Suppressor macrophage (primary cell): ENCODE measurements at regions not wholly inside any gene's neighbourhood (a gene's known extent, or its start where the extent isn't known, plus 50 kb on each side); places are given as distances from the start of the nearest gene placed in this dataset.

Experiments used
- DNase-seq, 4 experiments: peaks; one replicate each; pipeline ENCODE4 v3.0.0-alpha.2; 2020 to 2022

DNA sequence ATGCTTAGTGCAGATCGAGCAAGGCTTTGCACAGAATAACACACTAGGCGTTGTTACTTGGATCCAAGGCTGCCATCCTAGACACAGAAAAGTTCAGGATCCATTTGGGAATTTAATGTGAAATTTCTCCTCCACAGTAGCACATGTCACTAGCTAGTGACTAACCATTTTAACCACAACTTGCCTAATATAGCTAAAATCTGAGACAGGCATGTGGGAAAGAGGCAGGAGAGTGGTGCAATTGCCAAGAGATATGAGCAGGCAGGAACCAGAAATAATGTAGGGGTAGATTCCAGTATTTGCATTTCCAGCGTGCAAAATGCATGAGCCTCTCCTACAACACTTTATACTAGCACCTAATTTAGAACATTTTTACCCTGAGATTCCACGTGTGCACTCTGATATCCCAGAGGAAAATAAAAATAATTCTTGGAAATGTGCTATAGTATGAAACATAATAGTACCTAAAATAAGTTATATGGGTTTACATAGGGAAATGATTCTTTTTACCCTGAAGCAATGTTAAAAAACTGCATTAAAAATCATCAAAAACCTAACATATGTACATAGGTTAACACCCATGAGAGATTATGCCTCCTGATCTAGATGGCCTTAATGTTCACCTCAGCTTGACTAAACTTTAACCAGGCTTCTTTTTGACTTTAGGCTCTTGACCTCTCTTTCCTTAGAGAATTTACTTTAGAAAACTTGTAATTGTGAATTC, 1230.6 kb upstream of the NUDT12 start:
- no peak for DNase-seq

GRCh38 chr5:104789366-104789765, 1226.8 kb upstream of the NUDT12 start:
- no peak for DNase-seq

DNA sequence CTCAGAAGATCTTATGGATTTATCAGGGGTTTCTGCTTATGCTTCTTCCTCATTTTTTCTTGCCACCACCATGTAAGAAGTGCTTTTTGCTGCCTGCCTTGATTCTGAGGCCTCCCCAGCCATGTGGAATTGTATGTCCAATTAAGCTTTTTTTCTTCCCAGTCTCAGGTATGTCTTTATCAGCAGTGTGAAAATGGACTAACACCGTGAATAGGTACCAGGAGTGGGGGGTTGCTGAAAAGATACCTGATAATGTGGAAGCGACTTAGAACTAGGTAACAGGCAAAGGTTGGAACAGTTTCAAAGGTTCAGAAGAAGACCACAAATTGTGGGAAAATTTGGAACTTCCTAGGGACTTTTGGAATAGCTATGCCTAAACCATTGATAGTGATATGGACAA, 1222.5 kb upstream of the NUDT12 start:
- DNase-seq, result no peak

- no peak for DNase-seq
Observed at GRCh38 chr5:104774372-104774771, 1211.8 kb upstream of the NUDT12 start.

DNA sequence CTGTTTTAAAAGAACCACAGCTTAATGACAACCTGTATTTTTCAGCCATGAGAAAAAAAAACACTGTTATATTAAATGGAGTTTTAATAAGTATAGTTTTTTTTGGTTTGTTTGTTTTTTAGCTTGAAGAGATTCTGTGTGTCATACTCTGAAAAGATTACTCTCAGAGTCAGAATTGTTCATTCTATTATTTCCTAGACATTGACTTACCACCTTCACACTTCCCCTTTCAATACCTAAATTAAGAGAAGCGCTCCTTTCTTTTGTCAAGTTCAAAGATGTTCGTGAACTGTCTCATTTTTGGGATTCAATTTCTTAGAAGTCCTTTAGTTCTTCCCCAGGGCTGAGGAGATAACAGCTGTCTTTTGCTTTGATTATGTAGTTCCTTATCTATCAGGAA, 1201.6 kb upstream of the NUDT12 start:
- DNase-seq, result no peak

DNA sequence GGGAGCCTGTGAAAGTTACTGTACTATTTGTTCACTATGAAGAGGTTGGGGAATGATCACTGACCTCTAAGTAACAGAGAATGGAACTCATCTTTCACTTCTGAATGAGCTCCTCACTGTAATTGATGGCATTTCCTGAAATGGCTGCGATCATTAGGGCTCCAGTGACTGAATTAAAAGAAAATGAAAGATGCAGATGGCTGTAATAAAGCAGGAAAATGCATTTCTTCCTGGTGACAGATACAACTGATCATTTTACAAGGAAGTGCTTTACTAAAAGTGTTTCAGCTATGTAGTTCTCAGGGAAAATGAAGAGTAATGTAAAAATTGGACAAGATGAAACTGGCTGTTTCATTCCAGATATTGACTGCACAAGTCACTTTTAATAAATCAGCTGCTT, 1200.6 kb upstream of the NUDT12 start:
- no peak for DNase-seq

- no peak for DNase-seq
Observed at GRCh38 chr5:104757915-104758314, 1195.3 kb upstream of the NUDT12 start.

GRCh38 chr5:104755806-104756205, 1193.2 kb upstream of the NUDT12 start:
- DNase-seq, result no peak

- DNase-seq, result no peak
Observed at GRCh38 chr5:104754311-104754995, 1191.9 kb upstream of the NUDT12 start.

GRCh38 chr5:104751969-104752368, 1189.4 kb upstream of the NUDT12 start:
- DNase-seq, result no peak

GRCh38 chr5:104739905-104740304, 1177.3 kb upstream of the NUDT12 start:
- no peak for DNase-seq

- DNase-seq, result no peak
Observed at GRCh38 chr5:104739503-104739902, 1176.9 kb upstream of the NUDT12 start.

DNA sequence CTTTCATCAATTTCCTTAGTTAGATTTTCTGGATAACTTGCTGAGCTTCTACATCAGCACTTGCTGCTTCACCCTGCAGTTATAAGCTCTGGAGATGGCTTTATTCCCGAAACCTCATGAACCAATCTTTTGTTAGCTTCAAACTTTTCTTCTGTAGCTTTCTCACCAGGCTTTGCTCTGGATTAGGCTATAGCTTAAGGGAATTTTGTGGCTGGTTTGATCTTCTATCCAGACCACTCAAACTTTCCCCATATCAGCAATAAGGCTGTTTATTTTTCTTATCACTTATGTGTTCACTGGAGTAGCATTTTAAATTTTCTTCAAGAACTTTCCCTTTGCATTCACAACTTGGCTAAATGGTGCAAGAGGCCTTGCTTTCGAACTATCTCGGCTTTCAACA, 1173.5 kb upstream of the NUDT12 start:
- DNase-seq, result no peak

DNA sequence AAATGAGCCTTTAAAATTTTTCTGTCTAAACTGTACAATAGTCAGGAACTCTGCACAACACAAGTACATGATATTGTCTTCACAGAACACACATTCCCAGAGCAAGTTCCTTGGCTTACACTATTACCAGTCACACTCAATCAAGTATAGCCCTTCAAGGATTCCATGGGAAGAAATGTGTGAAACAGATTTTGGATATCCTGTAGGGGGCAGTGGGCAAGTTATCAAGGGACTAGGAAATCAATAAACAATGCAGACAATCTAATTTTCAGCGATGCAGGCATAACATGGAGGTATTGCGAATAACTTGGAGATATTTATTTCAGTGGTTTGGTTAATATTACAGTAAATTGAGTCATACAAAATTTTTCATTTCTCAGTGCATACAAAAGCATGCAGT, 1171.5 kb upstream of the NUDT12 start:
- DNase-seq, result no peak

- no peak for DNase-seq
Observed at GRCh38 chr5:104733063-104733669, 1170.6 kb upstream of the NUDT12 start.

DNA sequence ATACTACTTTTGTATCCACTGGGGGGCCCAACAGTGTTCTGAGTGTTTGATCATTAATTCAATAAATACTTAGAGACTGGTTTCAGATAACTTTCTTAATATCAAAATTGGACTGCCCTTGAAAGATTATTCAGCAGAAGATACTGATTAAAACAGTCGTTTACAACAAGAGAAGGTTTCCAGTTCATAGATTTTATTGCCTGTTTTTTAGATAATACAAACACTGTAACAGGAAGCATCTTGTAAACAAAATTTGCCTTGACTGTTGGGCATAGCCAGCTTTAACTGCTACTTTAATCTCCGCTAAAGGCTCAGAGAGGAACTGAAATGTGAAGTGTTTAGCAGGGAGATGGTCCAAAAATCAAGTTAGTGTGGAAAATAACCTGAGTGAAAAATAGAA, 1168.7 kb upstream of the NUDT12 start:
- DNase-seq, result no peak

GRCh38 chr5:104708027-104708426, 1145.4 kb upstream of the NUDT12 start:
- no peak for DNase-seq

DNA sequence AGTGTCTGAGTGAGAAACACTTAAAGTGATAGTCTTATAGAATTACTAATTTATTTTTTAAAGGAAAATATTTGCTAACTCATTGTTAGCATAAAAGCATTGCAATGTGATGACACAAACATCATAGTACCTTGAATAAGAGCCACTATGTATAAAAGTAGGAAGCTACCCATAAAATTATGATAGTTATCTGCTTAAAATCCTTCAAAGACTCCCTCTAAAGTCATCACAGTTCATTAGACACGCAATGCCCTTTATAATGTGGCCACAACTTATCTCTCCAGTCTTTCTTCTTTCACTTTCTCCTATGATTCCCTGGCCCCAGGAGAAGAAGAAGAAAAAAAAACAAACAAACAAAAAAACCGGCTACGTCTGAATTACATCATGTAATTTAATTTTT, 1144.0 kb upstream of the NUDT12 start:
- DNase-seq, result no peak

DNA sequence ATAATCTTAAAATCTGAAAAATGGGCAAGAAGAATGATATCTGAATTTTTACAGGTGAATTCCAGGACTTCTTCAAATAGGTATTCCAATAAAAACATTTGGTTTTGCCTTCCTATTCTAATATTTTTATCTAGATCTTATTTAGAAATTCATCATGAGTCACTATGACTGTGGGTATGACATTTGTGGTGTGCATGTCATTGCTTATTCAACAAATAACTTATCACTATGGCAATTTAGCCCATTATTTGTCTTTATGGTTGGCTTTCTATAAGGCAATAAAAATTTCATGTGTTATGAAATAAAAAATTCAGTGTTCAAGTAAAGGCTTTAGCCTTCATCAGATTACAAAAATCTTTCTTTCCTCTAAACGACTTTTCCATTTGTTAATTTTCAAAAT, 1139.6 kb upstream of the NUDT12 start:
- no peak for DNase-seq

DNA sequence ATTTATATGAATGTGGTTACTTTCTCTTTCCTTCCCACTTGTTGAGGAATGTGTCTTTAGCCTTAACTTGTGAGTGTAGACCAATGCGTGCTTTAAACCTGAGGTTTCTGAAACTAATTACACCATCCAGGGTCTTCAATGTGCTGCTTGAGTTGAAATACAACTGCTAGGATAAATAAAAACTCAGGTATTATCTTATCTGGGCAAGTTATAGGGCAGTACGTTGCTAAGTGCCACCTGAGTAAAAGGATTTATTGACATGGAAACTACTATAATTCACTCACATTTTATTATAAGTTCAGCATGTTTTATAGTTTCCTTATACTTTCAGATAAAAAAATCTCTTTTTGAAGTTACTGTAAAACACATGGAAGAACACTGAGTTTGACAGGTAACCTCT, 1136.8 kb upstream of the NUDT12 start:
- no peak for DNase-seq

DNA sequence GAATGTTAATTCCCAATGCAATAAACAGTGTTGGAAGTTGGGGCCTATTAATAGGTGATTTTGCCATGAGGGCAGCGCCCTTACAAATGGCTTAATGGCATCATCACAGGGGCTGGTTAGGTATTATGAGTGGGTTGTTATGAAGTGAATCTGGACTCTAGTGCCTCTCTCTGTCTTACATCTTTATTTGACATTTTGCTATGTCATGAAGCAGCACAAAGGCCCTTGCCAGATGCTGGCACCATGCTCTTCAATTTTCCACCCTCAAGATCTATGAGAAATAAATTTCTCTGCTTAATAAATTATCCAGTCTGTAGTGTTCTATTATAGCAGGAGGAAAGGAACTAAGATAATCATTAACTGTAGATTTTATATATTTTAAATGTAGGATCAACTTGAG, 1098.7 kb upstream of the NUDT12 start:
- no peak for DNase-seq

DNA sequence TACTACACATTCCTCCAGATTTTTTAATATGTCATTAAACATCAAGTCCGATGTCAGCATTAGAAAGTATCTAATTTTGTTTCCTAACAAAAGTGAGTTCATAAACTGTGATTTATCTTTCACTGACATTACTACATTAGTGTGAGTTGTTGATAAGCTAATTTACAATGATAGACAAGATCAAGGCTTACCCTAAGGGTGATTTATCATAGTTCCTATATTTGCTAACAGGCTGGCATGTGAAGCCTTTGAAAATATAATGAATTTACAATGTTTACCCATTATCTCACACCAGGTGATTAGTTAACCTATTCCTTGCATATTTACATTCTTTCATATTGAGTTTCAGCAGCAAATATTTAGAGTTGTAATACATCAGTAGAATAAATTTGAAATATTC, 1096.9 kb upstream of the NUDT12 start:
- DNase-seq, result no peak

DNA sequence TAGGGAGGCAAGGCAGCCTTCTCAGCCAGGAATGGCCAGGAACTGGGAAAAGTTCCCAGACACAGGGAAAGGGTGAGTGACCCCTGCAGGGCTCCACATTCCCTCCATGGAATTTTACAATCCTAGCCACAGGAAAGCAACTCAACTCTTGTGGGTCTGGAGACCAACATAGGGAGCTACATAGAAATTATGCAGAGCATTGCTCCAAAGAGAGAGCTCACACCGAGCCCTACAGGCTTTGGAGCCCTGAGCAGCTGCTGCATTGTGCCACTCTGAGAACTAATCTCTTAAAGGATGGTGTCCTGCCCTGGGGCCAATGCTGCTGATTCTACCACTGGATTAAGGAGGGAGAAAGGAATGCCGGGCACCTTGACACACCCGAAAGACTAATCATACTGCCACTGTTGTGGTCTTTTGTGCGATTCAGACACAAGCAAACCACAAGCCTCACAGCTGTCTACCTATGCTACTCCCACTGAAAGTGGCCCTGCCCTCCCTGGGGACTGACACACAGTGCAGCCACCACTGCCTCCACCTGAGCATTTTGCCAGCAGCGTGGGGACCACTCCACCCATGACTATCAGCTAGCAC, 1089.8 kb upstream of the NUDT12 start:
- DNase-seq, result no peak
